BJ (cell line): ENCODE measurements at regions not wholly inside any gene's neighbourhood (a gene's known extent, or its start where the extent isn't known, plus 50 kb on each side); places are given as distances from the start of the nearest gene placed in this dataset.

Experiments used
- CTCF ChIA-PET: fragments of 350-600 bp; formaldehyde crosslinking; extraction: SDS; loops from one replicate; lab custom pipeline; 2021; ENCODE audit warnings: antibody characterized with exemption, inconsistent platforms; lab: Yijun Ruan, JAX
- POLR2A ChIA-PET: fragments of 300-600 bp; sonication (Branson Sonifier 250); formaldehyde crosslinking; extraction: SDS; loops from one replicate; lab custom pipeline; 2021; ENCODE audit warnings: antibody characterized with exemption; lab: Charles Lee
- DNase-seq: peaks from one replicate; pipeline ENCODE4 v3.0.0-alpha.2; 2011; ENCODE audit warnings: low read depth
- H3K27me3 ChIP-seq: 2 replicates; pipeline ENCODE4 v1.6.0; 2011; ENCODE audit warnings: low read length; ENCODE audit not compliant: control insufficient read depth, insufficient read depth
- H3K36me3 ChIP-seq: 2 replicates; pipeline ENCODE4 v1.5.1; 2011; ENCODE audit warnings: low read length; ENCODE audit not compliant: control insufficient read depth, insufficient read depth
- H3K4me3 ChIP-seq: 2 replicates; pipeline ENCODE4 v1.5.1; 2011; ENCODE audit warnings: low read depth, mild to moderate bottlenecking, control low read depth, low read length
- CTCF ChIP-seq: IDR thresholded peaks from 2 replicates; pipeline ENCODE4 v1.5.1; 2011; ENCODE audit warnings: low read depth, mild to moderate bottlenecking, control low read depth, inconsistent platforms, low read length, moderate library complexity; ENCODE audit not compliant: insufficient read depth

GRCh38 chr11:106421676-106422292 lies 344.3 kb downstream of the AASDHPPT start:
- DNase-seq: no peak

DNA sequence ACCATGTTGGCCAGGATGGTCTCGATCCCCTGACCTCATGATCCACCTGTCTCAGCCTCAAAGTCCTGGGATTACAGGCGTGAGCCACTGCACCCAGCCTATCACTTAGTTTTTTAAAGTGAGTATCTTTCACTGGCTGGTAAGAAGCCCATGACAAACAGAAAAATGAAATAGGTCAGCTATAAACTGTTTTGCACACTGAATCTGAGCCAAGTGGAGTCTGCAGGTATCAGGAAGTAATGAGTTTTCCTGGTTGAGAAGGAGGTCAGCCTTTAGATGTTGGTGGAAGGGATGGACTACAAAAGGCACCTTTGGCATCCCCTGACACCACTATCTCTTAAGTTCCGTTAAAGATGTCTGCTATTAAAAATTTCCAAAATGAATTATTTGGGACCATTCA lies 345.1 kb downstream of the AASDHPPT start:
- TF ChIP-seq CTCF: no peak
- ChIA-PET POLR2A (no interaction called here), CTCF (no interaction called here)

More at GRCh38 chr11:106421676-106422292, 344.3 kb downstream of the AASDHPPT start:
- ChIA-PET CTCF (no interaction called here), POLR2A (no interaction called here)
- no peaks in the 10 kb centered on the region for H3K27me3 ChIP-seq
- H3K36me3 ChIP-seq: no peaks in the 10 kb centered on the region
- TF ChIP-seq CTCF: no peak
- no peak overlapping the region for H3K4me3 ChIP-seq

DNA sequence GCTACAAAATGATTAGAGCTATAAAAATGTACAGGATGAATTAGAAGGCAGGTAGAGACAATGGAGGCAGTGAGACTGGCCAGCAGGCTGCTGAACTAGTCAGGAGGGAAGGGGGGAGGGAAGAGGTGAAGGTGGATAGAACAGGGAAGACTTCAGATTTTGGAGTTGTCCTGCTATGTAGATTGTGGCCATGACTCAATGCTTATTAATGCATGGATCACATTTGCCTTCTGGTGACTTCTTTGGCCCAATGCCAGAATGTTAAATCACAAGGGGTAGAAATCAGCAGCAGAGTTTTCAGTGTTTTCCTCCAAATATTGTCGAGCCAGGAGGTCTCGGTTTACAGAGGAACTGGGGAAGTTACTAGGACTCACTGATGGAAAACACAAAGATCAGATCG lies 346.6 kb downstream of the AASDHPPT start:
- Histone ChIP-seq H3K36me3 (no peaks in the 10 kb centered on the region), H3K4me3 (no peak overlapping the region), H3K27me3 (no peaks in the 10 kb centered on the region)
- no peak for TF ChIP-seq CTCF
- POLR2A ChIA-PET: no interaction called here
- DNase-seq: peak; percentile 9
- CTCF ChIA-PET: interaction anchor here (0.6 kb wide), 1 partner anchor 27 kb away, joined by 3 read pairs; no protein-coding TSS in a partner anchor

More for the DNA sequence above, 345.1 kb downstream of the AASDHPPT start:
- Histone ChIP-seq H3K27me3 (no peaks in the 10 kb centered on the region), H3K36me3 (no peaks in the 10 kb centered on the region), H3K4me3 (no peak overlapping the region)
- no peak for DNase-seq

DNA sequence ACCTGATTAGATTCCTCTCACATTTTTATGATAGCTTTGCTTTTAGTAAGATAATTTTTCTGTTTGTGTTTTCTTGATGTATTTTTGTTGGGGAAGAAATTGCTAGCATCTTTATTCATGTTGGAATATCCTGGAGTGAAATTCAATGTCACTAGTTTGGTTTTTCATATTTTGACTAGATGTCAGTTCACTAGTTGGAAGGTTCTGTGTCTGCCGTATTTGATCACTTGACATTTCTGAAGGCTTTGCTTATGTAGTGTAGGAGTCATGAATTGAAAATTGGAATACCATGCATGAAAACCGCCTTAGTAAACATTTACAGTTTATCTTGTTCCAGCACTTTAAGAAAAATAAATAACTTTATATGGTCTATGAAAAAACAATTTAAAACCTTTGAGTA lies 348.4 kb downstream of the AASDHPPT start:
- Histone ChIP-seq H3K36me3 (no peaks in the 10 kb centered on the region), H3K4me3 (no peak overlapping the region), H3K27me3 (no peaks in the 10 kb centered on the region)
- ChIA-PET CTCF (no interaction called here), POLR2A (no interaction called here)
- no peak for TF ChIP-seq CTCF
- DNase-seq: no peak

DNA sequence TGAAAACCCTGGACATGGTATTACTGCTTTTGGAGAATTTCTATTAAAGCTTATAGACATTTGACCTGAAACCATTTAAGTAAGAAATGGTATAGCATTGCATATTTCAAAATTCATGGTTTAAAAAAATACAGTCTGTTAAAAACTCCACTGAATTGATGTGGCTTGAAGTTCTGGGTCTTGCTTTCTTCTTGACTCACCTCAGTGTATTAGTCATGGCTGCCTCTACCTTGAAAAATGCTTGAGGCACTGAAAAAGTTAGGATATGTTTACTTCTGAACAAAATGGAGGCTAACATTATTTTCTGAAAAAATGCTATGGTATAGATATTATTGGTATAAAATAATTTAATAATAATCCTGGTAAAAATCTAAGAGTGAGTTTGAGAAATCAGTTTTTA lies 349.2 kb downstream of the AASDHPPT start:
- CTCF ChIA-PET: interaction anchor here (0.5 kb wide), 1 partner anchor 14 kb away, joined by 3 read pairs; no protein-coding TSS in a partner anchor
- DNase-seq: no peak
- TF ChIP-seq CTCF: no peak

More for the DNA sequence above, 349.2 kb downstream of the AASDHPPT start:
- POLR2A ChIA-PET: no interaction called here
- Histone ChIP-seq H3K4me3 (no peak overlapping the region), H3K36me3 (no peaks in the 10 kb centered on the region), H3K27me3 (no peaks in the 10 kb centered on the region)
